ENCODE measurements at regions not wholly inside any gene's neighbourhood (a gene's known extent, or its start where the extent isn't known, plus 50 kb on each side); places are given as distances from the start of the nearest gene placed in this dataset.
"Not testable (repeated sequence)": the region's sequence is repeated elsewhere in the genome, so short reads cannot be mapped to it uniquely, and the experiment has no call there.

DNA sequence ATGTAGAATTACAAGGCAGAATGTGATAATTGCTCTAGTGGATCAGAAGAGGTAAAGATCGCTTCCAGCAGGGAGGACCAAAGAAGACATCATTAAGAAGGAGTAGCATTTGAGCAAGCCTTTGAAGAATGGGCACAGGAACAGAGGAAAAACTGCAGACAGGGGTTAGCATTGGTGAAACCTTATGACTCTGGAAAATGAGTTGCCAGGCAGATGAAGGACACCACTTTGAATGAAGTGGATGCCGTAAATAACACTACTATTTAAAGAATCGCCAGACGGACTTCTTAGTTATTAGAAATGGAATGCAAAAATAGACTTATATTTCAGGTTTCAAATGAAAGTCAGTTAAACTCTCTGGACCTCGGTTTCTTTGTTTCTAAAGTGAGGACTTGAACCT lies 727.7 kb downstream of the USP25 start:
- DNase-seq (ENCODE audit: low read depth in 1 of 2, low spot score in 1 of 2) = no peak

- DNase-seq (ENCODE audit: low read depth in 1 of 2, low spot score in 1 of 2) = no peak
These were observed 731.2 kb downstream of the USP25 start for GRCh38 chr21:16460936-16461335.

DNA sequence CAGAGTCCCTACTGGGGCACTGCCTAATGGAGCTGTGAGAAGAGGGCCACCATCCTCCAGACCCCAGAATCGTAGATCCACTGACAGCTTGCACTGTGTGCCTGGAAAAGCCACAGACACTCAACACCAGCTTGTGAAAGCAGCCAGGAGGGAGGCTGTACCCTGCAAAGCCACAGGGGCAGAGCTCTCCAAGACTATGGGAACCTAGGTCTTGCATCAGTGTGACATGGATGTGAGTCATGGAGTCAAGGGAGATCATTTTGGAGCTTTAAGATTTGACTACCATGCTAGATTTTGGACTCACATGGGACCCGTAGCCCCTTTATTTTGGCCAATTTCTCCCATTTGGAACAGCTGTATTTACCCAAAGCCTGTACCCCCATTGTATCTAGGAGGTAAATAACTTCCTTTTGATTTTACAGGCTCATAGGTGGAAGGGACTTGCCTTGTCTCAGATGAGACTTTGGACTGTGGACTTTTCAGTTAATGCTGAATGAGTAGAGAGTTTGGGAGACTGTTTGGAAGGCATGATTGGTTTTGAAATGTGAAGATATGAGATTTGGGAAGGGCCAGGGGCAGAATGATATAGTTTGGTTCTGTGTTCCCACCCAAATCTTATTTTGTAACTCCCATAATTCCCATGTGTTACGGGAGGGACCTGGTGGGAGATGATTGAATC lies 734.6 kb downstream of the USP25 start:
- not testable (repeated sequence) for DNase-seq (ENCODE audit: low read depth in 1 of 2, low spot score in 1 of 2)

GRCh38 chr21:16468184-16468583 lies 738.4 kb downstream of the USP25 start:
- DNase-seq (ENCODE audit: low read depth in 1 of 2, low spot score in 1 of 2) = no peak

GRCh38 chr21:16473988-16474387 lies 744.2 kb downstream of the USP25 start:
- DNase-seq (ENCODE audit: low read depth in 1 of 2, low spot score in 1 of 2) = no peak

DNA sequence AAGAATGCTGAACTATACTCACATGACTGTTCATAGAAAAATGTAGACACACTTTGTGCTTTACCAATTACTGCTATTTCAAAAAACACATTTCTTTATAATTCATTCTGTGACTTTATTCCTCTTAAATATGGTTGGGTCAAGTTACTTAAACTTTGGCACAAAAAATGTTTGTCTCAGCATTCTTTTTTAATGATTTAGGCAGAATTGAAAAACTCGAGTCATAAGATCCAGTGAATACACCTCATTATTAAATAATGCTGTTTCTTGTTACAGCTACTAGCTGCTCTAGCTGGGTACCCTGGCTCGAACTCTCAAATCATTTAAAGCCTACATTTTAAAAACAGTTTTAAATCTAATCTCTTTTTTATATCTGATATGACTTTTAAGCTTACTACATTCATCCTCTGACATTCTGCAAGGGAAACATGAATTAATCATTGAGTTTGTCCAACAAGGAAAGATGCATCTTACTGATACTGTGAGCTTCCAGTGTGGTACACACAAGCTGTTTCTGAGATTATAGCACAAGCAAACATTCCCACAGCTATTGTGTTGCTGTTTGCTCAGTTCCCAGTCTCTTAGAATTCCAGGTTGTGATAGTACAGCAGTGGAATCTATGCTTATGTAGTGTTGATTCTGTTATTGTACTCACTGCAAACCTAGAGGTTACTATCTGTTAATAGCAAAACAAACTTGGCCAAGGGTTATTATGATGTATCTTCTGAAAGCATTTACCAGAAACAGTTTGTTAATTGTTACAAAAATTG lies 746.5 kb downstream of the USP25 start:
- no peak for DNase-seq (ENCODE audit: low read depth in 1 of 2, low spot score in 1 of 2)

DNA sequence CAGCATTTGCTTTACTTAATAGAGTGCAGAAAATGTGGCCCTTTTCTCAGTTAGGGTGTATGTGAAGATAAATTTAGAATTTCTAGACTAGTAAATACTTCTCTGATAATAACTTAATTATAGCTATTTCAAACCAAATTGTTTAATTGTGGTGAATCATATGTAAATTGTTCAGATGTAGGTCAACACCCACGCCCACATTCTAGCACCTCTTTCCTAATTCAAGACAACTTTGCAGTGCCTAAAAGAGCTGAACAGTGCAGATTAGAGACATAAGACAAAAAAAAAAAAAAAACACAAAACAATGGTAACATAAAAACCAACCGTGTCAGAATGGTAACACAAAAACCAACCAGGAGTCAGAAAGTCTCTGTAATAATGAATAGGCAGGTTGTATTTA lies 758.3 kb downstream of the USP25 start:
- DNase-seq (ENCODE audit: low read depth in 1 of 2, low spot score in 1 of 2) = no peak

- DNase-seq (ENCODE audit: low read depth in 1 of 2, low spot score in 1 of 2) = no peak
These were observed 762.6 kb downstream of the USP25 start for GRCh38 chr21:16492356-16492755.

GRCh38 chr21:16492892-16493291 lies 763.1 kb downstream of the USP25 start:
- no peak for DNase-seq (ENCODE audit: low read depth in 1 of 2, low spot score in 1 of 2)

DNA sequence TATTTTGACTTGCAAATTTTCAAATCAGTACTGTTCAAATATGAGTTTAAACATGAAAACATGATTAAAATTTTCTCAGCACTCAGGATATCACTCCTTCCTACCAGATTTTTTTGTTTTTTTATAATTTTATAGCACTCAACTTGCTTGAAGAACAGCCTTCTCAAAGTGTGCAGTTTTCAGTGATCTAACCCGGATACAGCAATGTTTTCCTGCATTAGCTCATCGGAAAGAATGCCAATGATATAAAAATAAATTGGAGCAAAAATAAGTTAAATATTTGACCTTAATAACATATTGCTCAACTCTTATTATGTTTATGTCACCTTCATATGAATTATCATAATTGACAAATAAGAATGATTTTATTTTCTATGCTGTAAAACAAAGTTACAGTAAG lies 766.8 kb downstream of the USP25 start:
- DNase-seq (ENCODE audit: low read depth in 1 of 2, low spot score in 1 of 2) = no peak

GRCh38 chr21:16500271-16500670 lies 770.5 kb downstream of the USP25 start:
- no peak for DNase-seq (ENCODE audit: low read depth in 1 of 2, low spot score in 1 of 2)

DNA sequence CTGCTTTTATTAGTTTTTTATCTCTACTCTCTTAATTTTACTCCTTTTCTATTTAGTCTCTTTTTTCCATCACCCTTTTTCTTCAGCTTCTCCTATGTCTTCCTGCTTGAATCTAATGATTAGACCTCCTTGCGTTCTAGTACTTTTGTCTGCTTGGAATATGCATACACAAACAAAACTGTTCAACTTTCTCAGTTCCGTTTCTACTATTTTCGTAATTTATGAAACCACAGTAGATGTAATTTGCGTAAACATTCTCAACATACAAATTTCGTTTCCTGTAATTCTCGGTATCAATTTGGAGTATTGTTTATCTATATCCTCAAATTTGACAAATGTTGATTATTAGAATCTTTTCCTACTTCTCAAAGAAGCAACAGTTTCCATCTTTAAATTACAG lies 772.5 kb downstream of the USP25 start:
- DNase-seq (ENCODE audit: low read depth in 1 of 2, low spot score in 1 of 2) = no peak

DNA sequence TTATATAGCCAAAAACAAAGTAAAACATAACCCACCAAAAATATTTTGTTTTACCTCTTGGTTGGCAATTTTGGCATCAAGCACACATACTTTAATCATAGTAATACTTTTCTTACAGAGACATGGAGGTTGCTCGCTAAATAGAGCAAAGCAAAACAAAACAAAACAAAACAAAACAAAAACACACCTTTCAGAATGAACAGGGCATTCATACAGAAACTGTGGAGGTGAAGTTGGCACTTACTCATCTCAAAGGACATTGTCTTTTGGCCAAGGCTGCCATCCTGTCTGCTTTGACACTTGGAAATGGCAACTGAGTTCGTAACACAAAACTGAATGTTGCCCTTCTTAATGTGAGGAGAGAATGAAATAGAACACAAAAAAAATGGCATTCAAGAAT lies 773.1 kb downstream of the USP25 start:
- DNase-seq (ENCODE audit: low read depth in 1 of 2, low spot score in 1 of 2) = no peak

- no peak for DNase-seq (ENCODE audit: low read depth in 1 of 2, low spot score in 1 of 2)
These were observed 774.5 kb downstream of the USP25 start for GRCh38 chr21:16504281-16504680.

GRCh38 chr21:16504766-16505165 lies 775.0 kb downstream of the USP25 start:
- DNase-seq (ENCODE audit: low read depth in 1 of 2, low spot score in 1 of 2) = no peak

DNA sequence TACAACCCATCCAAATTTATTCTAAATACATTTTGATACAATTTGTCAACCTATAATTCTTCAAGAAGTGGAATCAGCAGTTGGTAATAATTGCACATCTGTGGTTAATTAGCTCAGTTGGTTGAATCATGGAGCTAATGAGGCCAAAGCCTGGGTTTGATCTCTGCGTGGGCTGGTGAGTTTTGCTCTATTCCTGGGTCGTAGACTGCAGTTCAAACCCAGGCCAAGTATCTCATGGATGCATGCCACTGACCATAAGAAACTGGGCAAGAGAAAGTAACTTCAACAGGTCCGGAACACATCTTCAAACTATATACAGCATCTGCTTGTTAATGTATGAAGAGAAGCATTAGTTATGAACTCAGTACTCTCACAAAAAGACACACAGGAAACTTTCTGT lies 779.7 kb downstream of the USP25 start:
- DNase-seq (ENCODE audit: low read depth in 1 of 2, low spot score in 1 of 2) = no peak

GRCh38 chr21:16514316-16514715 lies 784.5 kb downstream of the USP25 start:
- no peak for DNase-seq (ENCODE audit: low read depth in 1 of 2, low spot score in 1 of 2)

GRCh38 chr21:16517383-16517782 lies 787.6 kb downstream of the USP25 start:
- DNase-seq (ENCODE audit: low read depth in 1 of 2, low spot score in 1 of 2) = no peak

GRCh38 chr21:16519036-16519435 lies 789.3 kb downstream of the USP25 start:
- DNase-seq (ENCODE audit: low read depth in 1 of 2, low spot score in 1 of 2) = no peak

GRCh38 chr21:16519644-16520043 lies 789.9 kb downstream of the USP25 start:
- DNase-seq (ENCODE audit: low read depth in 1 of 2, low spot score in 1 of 2) = no peak

DNA sequence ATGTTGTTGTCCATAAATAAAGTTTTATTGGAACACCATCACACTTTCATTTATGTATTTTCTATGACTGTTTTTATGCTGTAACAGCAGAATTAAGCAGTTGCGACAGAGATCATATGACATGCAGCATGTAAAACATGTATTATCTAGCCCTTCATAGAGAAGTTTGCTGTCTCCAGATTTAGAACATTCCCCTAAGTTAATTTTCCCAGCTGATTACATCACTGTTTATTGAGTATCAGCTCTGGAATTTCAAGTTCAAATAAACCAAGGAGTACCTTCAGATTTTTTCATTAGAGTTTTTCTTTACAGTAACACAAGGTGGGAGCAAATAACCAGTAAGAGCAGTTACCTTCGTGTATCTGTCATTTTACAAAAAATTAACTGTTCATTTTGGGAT lies 792.8 kb downstream of the USP25 start:
- no peak for DNase-seq (ENCODE audit: low read depth in 1 of 2, low spot score in 1 of 2)

DNA sequence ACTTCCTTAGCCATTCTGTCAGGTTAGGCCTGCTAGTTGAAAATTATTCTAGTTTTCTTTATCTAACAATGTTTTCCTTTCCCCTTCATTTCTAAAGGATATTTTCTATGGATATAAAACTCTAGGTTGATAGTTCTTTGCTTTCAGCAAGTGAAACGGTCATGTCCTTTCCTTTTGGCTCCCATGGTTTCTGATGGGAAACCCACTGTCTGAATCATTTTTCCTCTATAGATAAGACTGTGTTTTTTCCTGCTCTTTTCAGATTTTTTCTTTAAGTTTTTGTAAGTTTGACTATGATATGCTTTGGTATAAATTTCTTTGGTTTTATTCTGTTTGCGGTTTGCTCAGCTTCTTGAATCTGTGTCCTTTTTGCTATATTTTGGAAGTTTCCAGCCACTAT lies 800.9 kb downstream of the USP25 start:
- DNase-seq (ENCODE audit: low read depth in 1 of 2, low spot score in 1 of 2) = no peak

DNA sequence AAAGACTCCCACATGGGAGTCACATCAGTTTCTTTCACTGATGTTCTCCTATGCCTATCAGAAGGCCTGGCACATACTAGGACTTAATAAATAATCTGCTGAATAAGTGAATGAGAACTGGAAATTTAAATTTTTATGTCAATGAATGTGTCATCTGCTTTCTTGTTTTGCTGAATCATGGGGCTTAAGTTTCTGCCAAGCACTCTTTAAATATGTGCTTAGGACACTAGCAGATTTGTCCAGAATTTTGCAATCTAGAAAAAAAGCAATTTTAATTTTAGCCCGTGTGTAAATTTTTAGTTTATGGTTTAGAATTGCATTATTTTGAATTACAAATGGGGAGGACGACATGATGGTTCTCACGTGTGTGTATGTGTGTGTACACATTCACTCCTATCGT lies 803.1 kb downstream of the USP25 start:
- DNase-seq (ENCODE audit: low read depth in 1 of 2, low spot score in 1 of 2) = no peak
